ENCODE measurements at regions not wholly inside any gene's neighbourhood (a gene's known extent, or its start where the extent isn't known, plus 50 kb on each side); places are given as distances from the start of the nearest gene placed in this dataset.

GRCh38 chr4:187656959-187657358, 338.6 kb upstream of the ZFP42 start:
- TF ChIP-seq FOXM1 (IDR thresholded peaks at IDR 0.05; ENCODE audit: borderline replicate concordance): no peak
- TF ChIP-seq FOXA1 (IDR thresholded peaks at IDR 0.05): no peak
- no peak for TF ChIP-seq HDGF (IDR thresholded peaks at IDR 0.05; ENCODE audit: borderline replicate concordance)
- no peak for TF ChIP-seq SUZ12 (IDR thresholded peaks at IDR 0.05)
- TF ChIP-seq FOXK2 (IDR thresholded peaks at IDR 0.05): no peak
- no peak for TF ChIP-seq SP1 (IDR thresholded peaks at IDR 0.05)
- TF ChIP-seq ZNF384 (IDR thresholded peaks at IDR 0.05): no peak
- TF ChIP-seq L3MBTL2 (conservative IDR thresholded peaks at IDR 0.05): no peak
- no peak for TF ChIP-seq ARNT (IDR thresholded peaks at IDR 0.05)
- TF ChIP-seq NFRKB (IDR thresholded peaks at IDR 0.05): no peak
- no peak for TF ChIP-seq LEF1 (IDR thresholded peaks at IDR 0.05; ENCODE audit: borderline replicate concordance)
- no peak for TF ChIP-seq TARDBP (IDR thresholded peaks at IDR 0.05)
- TF ChIP-seq CTBP1 (IDR thresholded peaks at IDR 0.05; ENCODE audit: borderline replicate concordance): no peak
